T-cell (primary cell): ENCODE measurements at regions not wholly inside any gene's neighbourhood (a gene's known extent, or its start where the extent isn't known, plus 50 kb on each side); places are given as distances from the start of the nearest gene placed in this dataset.
A peak's percentile ranks its signal among the peaks of the same experiment; 100 is the strongest.

Experiments
- ATAC-seq, 4 experiments: fragments of 200-7000 bp in 3 of 4; fragments of 150-1000 bp in 1 of 4; cut with Tn5 transposase; replicated peaks in 1 of 4; 1 replicate in 3 of 4; 2 replicates in 1 of 4; pipeline ENCODE4 v1.10.0; 2021; ENCODE audit warnings: moderate library complexity in 3 of 4, mild to moderate bottlenecking in 2 of 4, moderate number of reproducible peaks in 1 of 4
- CTCF ChIA-PET, 2 donors: fragments of 300-600 bp; sonication (Branson Sonifier 250); formaldehyde crosslinking; loops; one replicate each; lab custom pipeline; 2022; ENCODE audit warnings: antibody characterized with exemption in 2 of 2; lab: Charles Lee
- POLR2A ChIA-PET, 2 donors: fragments of 300-600 bp; sonication (Branson Sonifier 250); formaldehyde crosslinking; loops; one replicate each; lab custom pipeline; 2022; ENCODE audit warnings: antibody characterized with exemption in 2 of 2; lab: Charles Lee
- DNase-seq, 35 experiments: peaks; one replicate each; pipeline versions ENCODE4 v3.0.0 to v3.0.0-alpha.2; 2013 to 2023
- H3K27ac ChIP-seq: one replicate; pipeline ENCODE4 v1.5.1; 2013; ENCODE audit warnings: low read length
- H3K27me3 ChIP-seq, 2 experiments: replicated peaks in 1 of 2; 1 replicate in 1 of 2; 2 replicates in 1 of 2; pipeline versions ENCODE4 v1.6.1 to v1.7.0; 2013; ENCODE audit warnings: low read length in 1 of 2, mixed read lengths in 1 of 2; ENCODE audit not compliant: control insufficient read depth in 2 of 2, insufficient read depth in 2 of 2; ENCODE audit errors: extremely low read depth in 1 of 2
- H3K36me3 ChIP-seq, 2 donors: 1 replicate in 1 of 2; 2 replicates in 1 of 2; pipeline versions ENCODE4 v1.6.1 to v1.7.0; 2013; ENCODE audit warnings: low read length in 1 of 2; ENCODE audit not compliant: control insufficient read depth in 2 of 2, insufficient read depth in 1 of 2; ENCODE audit errors: extremely low read depth in 1 of 2
- H3K4me1 ChIP-seq, 2 experiments: 1 replicate in 1 of 2; 2 replicates in 1 of 2; pipeline versions ENCODE4 v1.6.1 to v1.7.0; 2013; ENCODE audit warnings: low read length in 2 of 2, mixed read lengths in 1 of 2; ENCODE audit not compliant: insufficient read depth in 2 of 2, control insufficient read depth in 1 of 2; ENCODE audit errors: extremely low read depth in 1 of 2
- H3K4me3 ChIP-seq, 2 donors: 1 replicate in 1 of 2; 2 replicates in 1 of 2; pipeline versions ENCODE4 v1.5.1 to v1.7.0; 2013; ENCODE audit warnings: mild to moderate bottlenecking in 2 of 2, low read length in 1 of 2, moderate library complexity in 1 of 2; ENCODE audit not compliant: control insufficient read depth in 1 of 2; ENCODE audit errors: extremely low read depth in 1 of 2
- H3K9me3 ChIP-seq: 2 replicates; pipeline ENCODE4 v1.7.0; 2013
- H3K27ac Mint-ChIP-seq, 2 donors: one replicate each; pipeline ENCODE4 v1.8.0; 2020 to 2021; ENCODE audit warnings: mild to moderate bottlenecking in 2 of 2, mixed read lengths in 2 of 2
- H3K27me3 Mint-ChIP-seq, 2 donors: one replicate each; pipeline ENCODE4 v1.8.0; 2021 to 2022; ENCODE audit warnings: mixed read lengths in 2 of 2
- H3K36me3 Mint-ChIP-seq: one replicate; pipeline ENCODE4 v1.8.0; 2021; ENCODE audit warnings: mixed read lengths
- H3K4me1 Mint-ChIP-seq, 3 donors: one replicate each; pipeline ENCODE4 v1.8.0; 2020 to 2022; ENCODE audit warnings: mixed read lengths in 3 of 3, mild to moderate bottlenecking in 1 of 3
- H3K4me3 Mint-ChIP-seq, 3 donors: one replicate each; pipeline ENCODE4 v1.8.0; 2020 to 2022; ENCODE audit warnings: mild to moderate bottlenecking in 3 of 3, mixed read lengths in 3 of 3, moderate library complexity in 3 of 3
- H3K9me3 Mint-ChIP-seq, 3 donors: one replicate each; pipeline ENCODE4 v1.8.0; 2020 to 2022; ENCODE audit warnings: mixed read lengths in 3 of 3
- WGBS: methylation state at CpG from one replicate; pipeline ENCODE4 v1.1.5; 2013; ENCODE audit warnings: missing lambda C conversion rate; ENCODE audit not compliant: insufficient coverage; 5-methylcytosine and 5-hydroxymethylcytosine counted together

- DNase-seq, result no peak
- Histone ChIP-seq H3K4me3 (no peak overlapping the region), H3K27ac (no peak overlapping the region), H3K9me3 (no peaks in the 10 kb centered on the region), H3K4me1 (no peaks in the 10 kb centered on the region), H3K36me3 (no peaks in the 10 kb centered on the region), H3K27me3 (no peaks in the 10 kb centered on the region)
- ATAC-seq, result no peak
- Mint-ChIP-seq H3K36me3 (no peaks in the 10 kb centered on the region), H3K27ac (no peak overlapping the region), H3K9me3 (no peaks in the 10 kb centered on the region), H3K4me3 (no peak overlapping the region), H3K4me1 (no peaks in the 10 kb centered on the region), H3K27me3 (peaks cover 4 to 5% of the 10 kb centered on the region in 2 donors)
- WGBS, result 87% methylated on average over 2 of the region's 6 CpGs
- ChIA-PET POLR2A (no interaction called here), CTCF (interaction anchor here in 1 of 2 donors (0.6 kb wide), 1 partner anchor 818 kb away, joined by 4 read pairs; no protein-coding TSS in a partner anchor)
Measured at GRCh38 chr16:80004113-80004512, 403.6 kb upstream of the MAF start.

GRCh38 chr16:80002261-80002660, 401.7 kb upstream of the MAF start:
- Histone ChIP-seq H3K27me3 (no peaks in the 10 kb centered on the region), H3K4me3 (no peak overlapping the region), H3K9me3 (no peaks in the 10 kb centered on the region), H3K36me3 (no peaks in the 10 kb centered on the region), H3K27ac (no peak overlapping the region), H3K4me1 (no peaks in the 10 kb centered on the region)
- CTCF ChIA-PET, result no interaction called here
- peaks cover 4 to 5% of the 10 kb centered on the region in 2 donors for H3K27me3 Mint-ChIP-seq
- no peaks in the 10 kb centered on the region for H3K4me1 Mint-ChIP-seq
- POLR2A ChIA-PET, result no interaction called here
- no CpG with 5 or more reads among the region's 2 CpGs for WGBS
- no peak for DNase-seq
- ATAC-seq, result no peak
- no peaks in the 10 kb centered on the region for H3K9me3 Mint-ChIP-seq
- no peaks in the 10 kb centered on the region for H3K36me3 Mint-ChIP-seq
- no peak overlapping the region for H3K4me3 Mint-ChIP-seq
- no peak overlapping the region for H3K27ac Mint-ChIP-seq

- no peaks in the 10 kb centered on the region for H3K36me3 ChIP-seq
- POLR2A ChIA-PET, result no interaction called here
- 100% methylated on average over 2 of the region's 4 CpGs for WGBS
- no peaks in the 10 kb centered on the region for H3K27me3 ChIP-seq
- no peak for DNase-seq
- Mint-ChIP-seq H3K4me1 (no peaks in the 10 kb centered on the region), H3K9me3 (no peaks in the 10 kb centered on the region), H3K27ac (no peak overlapping the region), H3K36me3 (no peaks in the 10 kb centered on the region), H3K27me3 (peaks cover 4 to 5% of the 10 kb centered on the region in 2 donors), H3K4me3 (no peak overlapping the region)
- CTCF ChIA-PET, result interaction anchor here in 1 of 2 donors (0.7 kb wide), 1 partner anchor 260 kb away, joined by 4 read pairs; no protein-coding TSS in a partner anchor
- no peak overlapping the region for H3K4me3 ChIP-seq
- no peak for ATAC-seq
- H3K9me3 ChIP-seq, result no peaks in the 10 kb centered on the region
- H3K27ac ChIP-seq, result no peak overlapping the region
- H3K4me1 ChIP-seq, result no peaks in the 10 kb centered on the region
Measured at GRCh38 chr16:79998143-79998542, 397.6 kb upstream of the MAF start.

- H3K27me3 Mint-ChIP-seq, result peaks cover 4 to 5% of the 10 kb centered on the region in 2 donors
- WGBS, result 100% methylated on average over 3 of the region's 6 CpGs
Measured at GRCh38 chr16:79997257-79997656, 396.7 kb upstream of the MAF start.

GRCh38 chr16:79996321-79996720, 395.8 kb upstream of the MAF start:
- ATAC-seq (no peak), DNase-seq (no peak)
- Histone ChIP-seq H3K36me3 (no peaks in the 10 kb centered on the region), H3K27me3 (no peaks in the 10 kb centered on the region), H3K4me1 (no peaks in the 10 kb centered on the region), H3K4me3 (no peak overlapping the region), H3K9me3 (no peaks in the 10 kb centered on the region), H3K27ac (no peak overlapping the region)
- H3K4me3 Mint-ChIP-seq, result no peak overlapping the region
- no peaks in the 10 kb centered on the region for H3K4me1 Mint-ChIP-seq
- WGBS, result 88% methylated on average over 1 of the region's 3 CpGs
- no peaks in the 10 kb centered on the region for H3K9me3 Mint-ChIP-seq
- CTCF ChIA-PET, result interaction anchor here in 1 of 2 donors (0.7 kb wide), 1 partner anchor 12 kb away, joined by 3 read pairs; no protein-coding TSS in a partner anchor
- no peak overlapping the region for H3K27ac Mint-ChIP-seq
- no peaks in the 10 kb centered on the region for H3K36me3 Mint-ChIP-seq
- POLR2A ChIA-PET, result no interaction called here
- H3K27me3 Mint-ChIP-seq, result peaks cover 4 to 5% of the 10 kb centered on the region in 2 donors

More at GRCh38 chr16:79997257-79997656, 396.7 kb upstream of the MAF start:
- CTCF ChIA-PET, result no interaction called here
- Histone ChIP-seq H3K4me1 (no peaks in the 10 kb centered on the region), H3K27ac (no peak overlapping the region), H3K36me3 (no peaks in the 10 kb centered on the region), H3K4me3 (no peak overlapping the region), H3K9me3 (no peaks in the 10 kb centered on the region), H3K27me3 (no peaks in the 10 kb centered on the region)
- DNase-seq (peak in 1 of 35 experiments; percentile 16), ATAC-seq (no peak)
- H3K36me3 Mint-ChIP-seq, result no peaks in the 10 kb centered on the region
- no peak overlapping the region for H3K27ac Mint-ChIP-seq
- POLR2A ChIA-PET, result no interaction called here
- no peak overlapping the region for H3K4me3 Mint-ChIP-seq
- no peaks in the 10 kb centered on the region for H3K9me3 Mint-ChIP-seq
- H3K4me1 Mint-ChIP-seq, result no peaks in the 10 kb centered on the region

GRCh38 chr16:79995315-79995714, 394.8 kb upstream of the MAF start:
- ChIA-PET CTCF (no interaction called here), POLR2A (interaction anchor here in 1 of 2 donors (0.6 kb wide), 1 partner anchor 131 kb away, joined by 3 read pairs; no protein-coding TSS in a partner anchor)
- H3K9me3 ChIP-seq, result no peaks in the 10 kb centered on the region
- H3K4me3 Mint-ChIP-seq, result no peak overlapping the region
- H3K27ac Mint-ChIP-seq, result no peak overlapping the region
- no peaks in the 10 kb centered on the region for H3K36me3 Mint-ChIP-seq
- H3K4me1 Mint-ChIP-seq, result no peaks in the 10 kb centered on the region
- peaks cover 2% of the 10 kb centered on the region in 2 donors for H3K27me3 Mint-ChIP-seq
- H3K9me3 Mint-ChIP-seq, result no peaks in the 10 kb centered on the region
- H3K4me3 ChIP-seq, result no peak overlapping the region
- H3K27ac ChIP-seq, result no peak overlapping the region
- no peaks in the 10 kb centered on the region for H3K4me1 ChIP-seq
- 84% methylated on average over 6 of the region's 7 CpGs for WGBS
- ATAC-seq (no peak), DNase-seq (no peak)
- no peaks in the 10 kb centered on the region for H3K36me3 ChIP-seq
- H3K27me3 ChIP-seq, result no peaks in the 10 kb centered on the region

- H3K4me1 Mint-ChIP-seq, result no peaks in the 10 kb centered on the region
- CTCF ChIA-PET, result no interaction called here
- H3K27ac ChIP-seq, result no peak overlapping the region
- no peaks in the 10 kb centered on the region for H3K36me3 ChIP-seq
- H3K27me3 ChIP-seq, result no peaks in the 10 kb centered on the region
- H3K36me3 Mint-ChIP-seq, result no peaks in the 10 kb centered on the region
- no peak overlapping the region for H3K27ac Mint-ChIP-seq
- no peaks in the 10 kb centered on the region for H3K9me3 ChIP-seq
- H3K27me3 Mint-ChIP-seq, result no peaks in the 10 kb centered on the region
- DNase-seq (no peak), ATAC-seq (no peak)
- H3K4me1 ChIP-seq, result no peaks in the 10 kb centered on the region
- H3K9me3 Mint-ChIP-seq, result no peaks in the 10 kb centered on the region
- 64% methylated on average over 4 of the region's 5 CpGs for WGBS
- POLR2A ChIA-PET, result interaction anchor here (0.6 to 0.7 kb wide), 2 partner anchors 130 to 422 kb away, joined by 3 to 7 read pairs; no protein-coding TSS in a partner anchor
- no peak overlapping the region for H3K4me3 Mint-ChIP-seq
- no peak overlapping the region for H3K4me3 ChIP-seq
Measured at GRCh38 chr16:79994418-79994817, 393.9 kb upstream of the MAF start.
